Hepatocyte (in vitro differentiated cells): ENCODE measurements at regions not wholly inside any gene's neighbourhood (a gene's known extent, or its start where the extent isn't known, plus 50 kb on each side); places are given as distances from the start of the nearest gene placed in this dataset.

Source experiments
- CTCF ChIP-seq: fragments of 200-600 bp; sonication (generic); IDR thresholded peaks from 2 replicates; pipeline ENCODE4 v1.5.1; 2016; ENCODE audit warnings: antibody characterized with exemption, mild to moderate bottlenecking; ENCODE audit not compliant: poor library complexity
- EZH2phosphoT487 ChIP-seq: fragments of 200-600 bp; sonication (generic); IDR thresholded peaks from one replicate; pipeline ENCODE4 v1.6.1; 2018; ENCODE audit warnings: antibody characterized with exemption, mild to moderate bottlenecking, low read depth, moderate library complexity; ENCODE audit not compliant: unreplicated experiment, severe bottlenecking

GRCh38 chr1:82158981-82159380 lies 358.2 kb downstream of the ADGRL2 start:
- TF ChIP-seq CTCF (no peak), EZH2phosphoT487 (no peak)
